ENCODE measurements at regions not wholly inside any gene's neighbourhood (a gene's known extent, or its start where the extent isn't known, plus 50 kb on each side); places are given as distances from the start of the nearest gene placed in this dataset.

- no peak for TF ChIP-seq CTCF (conservative IDR thresholded peaks at IDR 0.05; ENCODE audit: low read depth, low read length)
- TF ChIP-seq POLR2A (IDR thresholded peaks at IDR 0.05; ENCODE audit: low read depth, low read length): no peak
- TF ChIP-seq MAZ (IDR thresholded peaks at IDR 0.05; ENCODE audit: borderline replicate concordance, low read depth, low read length): no peak
- no peak for TF ChIP-seq BHLHE40 (IDR thresholded peaks at IDR 0.05; ENCODE audit: low read depth, low read length)
- no peak for TF ChIP-seq USF2 (IDR thresholded peaks at IDR 0.05; ENCODE audit: low read depth, low read length)
- TF ChIP-seq CHD1 (IDR thresholded peaks at IDR 0.05; ENCODE audit: low read depth, low read length): no peak
- TF ChIP-seq RFX5 (IDR thresholded peaks at IDR 0.05; ENCODE audit: low read depth, low read length): no peak
- no peak for TF ChIP-seq MXI1 (IDR thresholded peaks at IDR 0.05; ENCODE audit: borderline replicate concordance, low read depth, low read length)
- no peak for TF ChIP-seq SMC3 (IDR thresholded peaks at IDR 0.05; ENCODE audit: low read depth, low read length)
- TF ChIP-seq MAFK (IDR thresholded peaks at IDR 0.05; ENCODE audit: low read depth, low read length): no peak
- TF ChIP-seq RAD21 (IDR thresholded peaks at IDR 0.05; ENCODE audit: low read length): no peak
- TF ChIP-seq CEBPB (IDR thresholded peaks at IDR 0.05; ENCODE audit: low read depth, low read length): no peak
Measured at GRCh38 chr13:79625517-79625916, 144.6 kb downstream of the NDFIP2 start.

Data from IMR-90 (cell line).